ENCODE measurements at regions not wholly inside any gene's neighbourhood (a gene's known extent, or its start where the extent isn't known, plus 50 kb on each side); places are given as distances from the start of the nearest gene placed in this dataset.

DNA sequence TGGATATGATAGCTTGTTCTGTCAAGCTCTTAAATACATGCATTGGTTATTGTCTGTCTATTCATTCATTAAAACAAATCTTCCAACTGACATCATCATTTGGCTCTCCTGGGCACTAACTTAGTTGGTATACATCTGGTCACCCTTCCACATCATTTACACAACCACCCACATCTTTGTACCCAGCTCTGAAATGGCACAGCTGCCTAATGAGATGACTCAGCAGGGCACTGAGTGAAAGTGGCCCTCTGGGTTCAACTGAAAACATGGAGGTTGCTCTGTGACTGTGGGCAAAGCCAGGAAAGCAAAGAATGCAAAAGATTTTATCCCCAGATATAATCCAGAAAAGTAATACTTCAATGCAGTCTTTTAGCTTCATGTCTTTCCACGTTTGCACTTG lies 234.0 kb upstream of the MAP2 start:
- Histone ChIP-seq H3K4me1 (ENCODE audit: insufficient read depth, low read length) (no peaks in the 10 kb centered on the region), H3K4me3 (ENCODE audit: low read length) (no peak overlapping the region), H3K27ac (ENCODE audit: low read depth in 1 of 2, low read length in 2 of 2) (no peak overlapping the region), H3K36me3 (ENCODE audit: insufficient read depth, low read length) (no peaks in the 10 kb centered on the region), H3K27me3 (ENCODE audit: control insufficient read depth in 1 of 2, insufficient read depth in 2 of 2, low read length in 2 of 2) (no peaks in the 10 kb centered on the region), H3K9me3 (ENCODE audit: control insufficient read depth in 1 of 2, insufficient read depth in 1 of 2, low read length in 2 of 2) (no peaks in the 10 kb centered on the region)
- Mint-ChIP-seq H3K27ac (no peak overlapping the region), H3K27me3 (no peaks in the 10 kb centered on the region), H3K4me1 (ENCODE audit: low read depth) (no peaks in the 10 kb centered on the region), H3K36me3 (ENCODE audit: low read depth) (no peaks in the 10 kb centered on the region), H3K4me3 (no peak overlapping the region), H3K9me3 (no peaks in the 10 kb centered on the region)
- no peak for DNase-seq
- POLR2A ChIA-PET, result no interaction called here
- ATAC-seq (ENCODE audit: poor library complexity), result no peak
- intact Hi-C loops (cut with DNase I, micrococcal nuclease), result no loop called here
- TF ChIP-seq, protein P1, sequence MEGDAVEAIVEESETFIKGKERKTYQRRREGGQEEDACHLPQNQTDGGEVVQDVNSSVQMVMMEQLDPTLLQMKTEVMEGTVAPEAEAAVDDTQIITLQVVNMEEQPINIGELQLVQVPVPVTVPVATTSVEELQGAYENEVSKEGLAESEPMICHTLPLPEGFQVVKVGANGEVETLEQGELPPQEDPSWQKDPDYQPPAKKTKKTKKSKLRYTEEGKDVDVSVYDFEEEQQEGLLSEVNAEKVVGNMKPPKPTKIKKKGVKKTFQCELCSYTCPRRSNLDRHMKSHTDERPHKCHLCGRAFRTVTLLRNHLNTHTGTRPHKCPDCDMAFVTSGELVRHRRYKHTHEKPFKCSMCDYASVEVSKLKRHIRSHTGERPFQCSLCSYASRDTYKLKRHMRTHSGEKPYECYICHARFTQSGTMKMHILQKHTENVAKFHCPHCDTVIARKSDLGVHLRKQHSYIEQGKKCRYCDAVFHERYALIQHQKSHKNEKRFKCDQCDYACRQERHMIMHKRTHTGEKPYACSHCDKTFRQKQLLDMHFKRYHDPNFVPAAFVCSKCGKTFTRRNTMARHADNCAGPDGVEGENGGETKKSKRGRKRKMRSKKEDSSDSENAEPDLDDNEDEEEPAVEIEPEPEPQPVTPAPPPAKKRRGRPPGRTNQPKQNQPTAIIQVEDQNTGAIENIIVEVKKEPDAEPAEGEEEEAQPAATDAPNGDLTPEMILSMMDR (IDR thresholded peaks at IDR 0.05), result no peak
- CTCF ChIA-PET, result no interaction called here

DNA sequence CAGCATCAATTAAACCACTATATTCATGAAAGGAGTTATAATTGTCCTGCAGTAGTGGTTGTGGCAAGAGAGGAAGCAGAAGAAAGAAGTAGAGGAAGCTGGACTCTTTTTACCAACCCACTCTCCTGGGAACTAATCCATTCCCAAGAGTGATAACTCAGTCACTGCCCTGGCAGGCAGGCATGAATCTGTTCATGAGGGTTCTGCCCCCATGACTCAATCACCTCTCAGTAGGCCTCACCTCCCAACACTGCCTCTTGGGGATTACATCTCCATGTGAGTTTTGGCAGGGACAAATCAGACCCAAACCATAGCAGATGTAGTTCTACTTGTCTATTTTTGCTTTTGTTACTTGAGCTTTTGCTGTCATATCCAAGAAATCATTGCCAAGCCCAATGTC lies 232.7 kb upstream of the MAP2 start:
- TF ChIP-seq, protein P1 (IDR thresholded peaks at IDR 0.05), result no peak
- ATAC-seq (ENCODE audit: poor library complexity) (no peak), DNase-seq (no peak)
- Mint-ChIP-seq H3K9me3 (peaks cover 2% of the 10 kb centered on the region), H3K27me3 (no peaks in the 10 kb centered on the region), H3K36me3 (ENCODE audit: low read depth) (no peaks in the 10 kb centered on the region), H3K4me1 (ENCODE audit: low read depth) (no peaks in the 10 kb centered on the region), H3K27ac (no peak overlapping the region), H3K4me3 (no peak overlapping the region)
- CTCF ChIA-PET, result no interaction called here
- Histone ChIP-seq H3K9me3 (ENCODE audit: control insufficient read depth in 1 of 2, insufficient read depth in 1 of 2, low read length in 2 of 2) (no peaks in the 10 kb centered on the region), H3K36me3 (ENCODE audit: insufficient read depth, low read length) (no peaks in the 10 kb centered on the region), H3K4me1 (ENCODE audit: insufficient read depth, low read length) (no peaks in the 10 kb centered on the region), H3K4me3 (ENCODE audit: low read length) (no peak overlapping the region), H3K27me3 (ENCODE audit: control insufficient read depth in 1 of 2, insufficient read depth in 2 of 2, low read length in 2 of 2) (no peaks in the 10 kb centered on the region), H3K27ac (ENCODE audit: low read depth in 1 of 2, low read length in 2 of 2) (no peak overlapping the region)
- intact Hi-C loops (cut with DNase I, micrococcal nuclease), result no loop called here
- POLR2A ChIA-PET, result no interaction called here

DNA sequence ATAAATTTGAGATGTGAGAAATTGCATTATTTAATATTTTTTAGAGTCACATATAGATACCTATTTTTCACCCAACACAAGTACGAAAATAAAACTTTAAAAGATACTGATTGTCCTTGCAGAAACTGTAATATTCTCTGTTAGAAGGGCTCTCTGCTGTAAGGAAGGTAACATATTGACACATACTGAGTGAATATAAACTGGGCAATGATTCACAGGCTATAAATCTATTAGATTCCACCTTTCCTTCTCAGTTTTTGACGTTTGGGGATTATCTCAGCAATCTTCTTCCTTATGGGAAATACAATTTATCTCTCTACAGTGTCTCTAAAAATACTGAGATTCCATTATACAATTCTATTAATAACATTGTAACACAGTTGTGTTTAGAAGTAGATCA lies 229.1 kb upstream of the MAP2 start:
- Mint-ChIP-seq H3K27me3 (no peaks in the 10 kb centered on the region), H3K36me3 (ENCODE audit: low read depth) (no peaks in the 10 kb centered on the region), H3K27ac (no peak overlapping the region), H3K9me3 (peaks cover 6% of the 10 kb centered on the region), H3K4me3 (no peak overlapping the region), H3K4me1 (ENCODE audit: low read depth) (no peaks in the 10 kb centered on the region)
- TF ChIP-seq, protein P1 (IDR thresholded peaks at IDR 0.05), result no peak
- Histone ChIP-seq H3K36me3 (ENCODE audit: insufficient read depth, low read length) (no peaks in the 10 kb centered on the region), H3K27me3 (ENCODE audit: control insufficient read depth in 1 of 2, insufficient read depth in 2 of 2, low read length in 2 of 2) (no peaks in the 10 kb centered on the region), H3K27ac (ENCODE audit: low read depth in 1 of 2, low read length in 2 of 2) (no peak overlapping the region), H3K4me3 (ENCODE audit: low read length) (no peak overlapping the region), H3K4me1 (ENCODE audit: insufficient read depth, low read length) (no peaks in the 10 kb centered on the region), H3K9me3 (ENCODE audit: control insufficient read depth in 1 of 2, insufficient read depth in 1 of 2, low read length in 2 of 2) (no peaks in the 10 kb centered on the region)
- CTCF ChIA-PET, result no interaction called here
- no peak for ATAC-seq (ENCODE audit: poor library complexity)
- POLR2A ChIA-PET, result no interaction called here
- intact Hi-C loops (cut with DNase I, micrococcal nuclease), result no loop called here
- no peak for DNase-seq

Measured in CD4-positive, alpha-beta T cell (primary cell).